ENCODE measurements at regions not wholly inside any gene's neighbourhood (a gene's known extent, or its start where the extent isn't known, plus 50 kb on each side); places are given as distances from the start of the nearest gene placed in this dataset.

GRCh38 chr5:105430516-105430915 lies 1867.9 kb upstream of the NUDT12 start:
- no peak for TF ChIP-seq CTCF (IDR thresholded peaks at IDR 0.05; ENCODE audit: extremely low read depth, missing control alignments)
- DNase-seq (ENCODE audit: low spot score) = no peak

- TF ChIP-seq CTCF (IDR thresholded peaks at IDR 0.05; ENCODE audit: extremely low read depth, missing control alignments) = no peak
These were observed 1866.1 kb upstream of the NUDT12 start for GRCh38 chr5:105428451-105429380.

GRCh38 chr5:105414067-105414466 lies 1851.5 kb upstream of the NUDT12 start:
- TF ChIP-seq CTCF (IDR thresholded peaks at IDR 0.05; ENCODE audit: extremely low read depth, missing control alignments) = no peak
- no peak for DNase-seq (ENCODE audit: low spot score)

More at GRCh38 chr5:105428451-105429380, 1866.1 kb upstream of the NUDT12 start:
- DNase-seq (ENCODE audit: low spot score) = no peak

- TF ChIP-seq CTCF (IDR thresholded peaks at IDR 0.05; ENCODE audit: extremely low read depth, missing control alignments) = no peak
- no peak for DNase-seq (ENCODE audit: low spot score)
These were observed 1850.9 kb upstream of the NUDT12 start for GRCh38 chr5:105413406-105413990.

- DNase-seq (ENCODE audit: low spot score) = no peak
- no peak for TF ChIP-seq CTCF (IDR thresholded peaks at IDR 0.05; ENCODE audit: extremely low read depth, missing control alignments)
These were observed 1847.1 kb upstream of the NUDT12 start for GRCh38 chr5:105409695-105410094.

- no peak for DNase-seq (ENCODE audit: low spot score)
- no peak for TF ChIP-seq CTCF (IDR thresholded peaks at IDR 0.05; ENCODE audit: extremely low read depth, missing control alignments)
These were observed 1844.6 kb upstream of the NUDT12 start for GRCh38 chr5:105407200-105407599.

GRCh38 chr5:105397749-105398148 lies 1835.2 kb upstream of the NUDT12 start:
- no peak for TF ChIP-seq CTCF (IDR thresholded peaks at IDR 0.05; ENCODE audit: extremely low read depth, missing control alignments)
- no peak for DNase-seq (ENCODE audit: low spot score)
